Endodermal cell (in vitro differentiated cells): ENCODE measurements at regions not wholly inside any gene's neighbourhood (a gene's known extent, or its start where the extent isn't known, plus 50 kb on each side); places are given as distances from the start of the nearest gene placed in this dataset.

Source experiments
- DNase-seq: peaks from one replicate; pipeline ENCODE4 v3.0.0-alpha.2; 2017
- H3K27ac ChIP-seq: 2 replicates; pipeline ENCODE4 v1.5.1; 2013; ENCODE audit warnings: mild to moderate bottlenecking, low read depth, low read length, moderate library complexity
- H3K27me3 ChIP-seq: 2 replicates; pipeline ENCODE4 v1.6.1; 2013; ENCODE audit warnings: mild to moderate bottlenecking, low read length, moderate library complexity; ENCODE audit not compliant: insufficient read depth, control insufficient read depth, poor library complexity, severe bottlenecking
- H3K36me3 ChIP-seq: 2 replicates; pipeline ENCODE4 v1.7.0; 2013; ENCODE audit warnings: mild to moderate bottlenecking, low read length, moderate library complexity; ENCODE audit not compliant: control insufficient read depth, insufficient read depth
- H3K4me1 ChIP-seq: one replicate; pipeline ENCODE4 v1.7.0; 2013; ENCODE audit warnings: low read length; ENCODE audit not compliant: control insufficient read depth, insufficient read depth
- H3K4me3 ChIP-seq: 2 replicates; pipeline ENCODE4 v1.5.1; 2013; ENCODE audit warnings: mild to moderate bottlenecking, low read length, moderate library complexity
- H3K9ac ChIP-seq: 2 replicates; pipeline ENCODE4 v1.6.1; 2013; ENCODE audit warnings: mild to moderate bottlenecking, low read length, moderate library complexity; ENCODE audit not compliant: poor library complexity, severe bottlenecking; ENCODE audit errors: extremely low read depth
- H3K9me3 ChIP-seq: 2 replicates; pipeline ENCODE4 v1.6.1; 2013; ENCODE audit warnings: mild to moderate bottlenecking, low read length, moderate library complexity; ENCODE audit not compliant: control insufficient read depth
- H3K27ac Mint-ChIP-seq: 2 replicates; pipeline ENCODE4 v1.8.0; 2020; ENCODE audit warnings: mixed read lengths
- H3K27me3 Mint-ChIP-seq: 2 replicates; pipeline ENCODE4 v1.8.0; 2021; ENCODE audit warnings: mild to moderate bottlenecking, mixed read lengths; ENCODE audit not compliant: insufficient read depth
- H3K36me3 Mint-ChIP-seq: 2 replicates; pipeline ENCODE4 v1.8.0; 2020; ENCODE audit warnings: low read depth, mixed read lengths
- H3K4me1 Mint-ChIP-seq: 2 replicates; pipeline ENCODE4 v1.8.0; 2020; ENCODE audit warnings: mixed read lengths
- H3K4me3 Mint-ChIP-seq: 2 replicates; pipeline ENCODE4 v1.8.0; 2020; ENCODE audit warnings: mild to moderate bottlenecking, moderate library complexity, mixed read lengths
- H3K9me3 Mint-ChIP-seq: 2 replicates; pipeline ENCODE4 v1.8.0; 2020; ENCODE audit warnings: mild to moderate bottlenecking, mixed read lengths
- WGBS, 2 experiments: methylation state at CpG; one replicate each; pipeline versions ENCODE4 v1.1.5 to v1.1.7; 2013; ENCODE audit warnings: missing lambda C conversion rate in 2 of 2, mixed read lengths in 1 of 2; ENCODE audit not compliant: insufficient coverage in 1 of 2, insufficient read length in 1 of 2; 5-methylcytosine and 5-hydroxymethylcytosine counted together
- TF ChIP-seq, protein P1 (sequence below): fragments of 200-600 bp; sonication (generic); conservative IDR thresholded peaks from 2 replicates; pipeline ENCODE4 v1.5.0; 2021; ENCODE audit warnings: antibody characterized with exemption, mild to moderate bottlenecking

DNA sequence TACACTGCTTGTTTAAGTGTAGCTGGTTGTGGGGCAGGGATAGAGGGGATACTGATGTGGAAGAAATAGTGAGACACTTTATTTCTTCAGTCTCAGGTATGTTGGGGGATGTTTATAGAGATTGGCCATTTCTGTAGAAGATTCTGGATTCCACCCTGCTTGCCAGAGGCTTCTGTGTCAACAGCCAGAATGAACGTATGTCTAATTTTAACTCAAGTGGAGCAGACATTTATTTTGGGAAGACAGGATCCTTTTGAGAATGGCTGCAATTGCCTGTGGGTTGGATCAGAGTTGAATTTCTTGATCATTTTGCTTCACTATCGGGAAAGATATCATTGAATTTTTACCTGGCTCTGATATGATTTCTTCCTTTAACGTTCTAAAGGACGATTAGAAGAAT lies 465.6 kb upstream of the SLC14A2 start:
- no peak overlapping the region for H3K27ac Mint-ChIP-seq
- Histone ChIP-seq H3K4me3 (no peak overlapping the region), H3K27me3 (no peaks in the 10 kb centered on the region), H3K9ac (no peak overlapping the region), H3K9me3 (no peaks in the 10 kb centered on the region), H3K27ac (no peak overlapping the region), H3K36me3 (no peaks in the 10 kb centered on the region), H3K4me1 (no peaks in the 10 kb centered on the region)
- no peaks in the 10 kb centered on the region for H3K27me3 Mint-ChIP-seq
- no peak for DNase-seq
- WGBS, 2 experiments, result 89 to 100% methylated on average over 4 of the region's 4 CpGs
- no peaks in the 10 kb centered on the region for H3K36me3 Mint-ChIP-seq
- no peaks in the 10 kb centered on the region for H3K9me3 Mint-ChIP-seq
- peaks cover 4% of the 10 kb centered on the region for H3K4me1 Mint-ChIP-seq
- TF ChIP-seq, protein P1, sequence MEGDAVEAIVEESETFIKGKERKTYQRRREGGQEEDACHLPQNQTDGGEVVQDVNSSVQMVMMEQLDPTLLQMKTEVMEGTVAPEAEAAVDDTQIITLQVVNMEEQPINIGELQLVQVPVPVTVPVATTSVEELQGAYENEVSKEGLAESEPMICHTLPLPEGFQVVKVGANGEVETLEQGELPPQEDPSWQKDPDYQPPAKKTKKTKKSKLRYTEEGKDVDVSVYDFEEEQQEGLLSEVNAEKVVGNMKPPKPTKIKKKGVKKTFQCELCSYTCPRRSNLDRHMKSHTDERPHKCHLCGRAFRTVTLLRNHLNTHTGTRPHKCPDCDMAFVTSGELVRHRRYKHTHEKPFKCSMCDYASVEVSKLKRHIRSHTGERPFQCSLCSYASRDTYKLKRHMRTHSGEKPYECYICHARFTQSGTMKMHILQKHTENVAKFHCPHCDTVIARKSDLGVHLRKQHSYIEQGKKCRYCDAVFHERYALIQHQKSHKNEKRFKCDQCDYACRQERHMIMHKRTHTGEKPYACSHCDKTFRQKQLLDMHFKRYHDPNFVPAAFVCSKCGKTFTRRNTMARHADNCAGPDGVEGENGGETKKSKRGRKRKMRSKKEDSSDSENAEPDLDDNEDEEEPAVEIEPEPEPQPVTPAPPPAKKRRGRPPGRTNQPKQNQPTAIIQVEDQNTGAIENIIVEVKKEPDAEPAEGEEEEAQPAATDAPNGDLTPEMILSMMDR, result no peak
- H3K4me3 Mint-ChIP-seq, result no peak overlapping the region

DNA sequence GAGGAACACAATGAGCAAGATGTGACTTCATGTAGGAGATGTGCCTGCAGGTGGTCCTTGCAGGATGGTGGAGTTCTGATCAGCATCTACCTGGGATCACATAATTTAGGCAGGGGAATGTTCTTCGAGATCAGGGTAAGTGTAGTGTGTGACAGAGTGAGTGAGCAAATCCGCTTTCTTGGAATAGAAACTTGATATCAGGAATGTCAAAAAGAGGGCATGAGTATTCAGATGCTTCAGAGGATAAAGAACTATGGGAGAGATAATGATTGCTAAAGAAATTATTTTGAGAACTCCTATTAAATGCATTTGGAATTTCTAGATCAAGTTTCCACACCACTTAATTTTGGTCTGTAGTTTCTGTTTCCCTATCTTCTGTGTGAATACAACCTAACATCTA lies 463.6 kb upstream of the SLC14A2 start:
- Mint-ChIP-seq H3K27me3 (no peaks in the 10 kb centered on the region), H3K4me1 (peaks cover 6% of the 10 kb centered on the region), H3K36me3 (no peaks in the 10 kb centered on the region), H3K9me3 (no peaks in the 10 kb centered on the region), H3K4me3 (no peak overlapping the region), H3K27ac (no peak overlapping the region)
- Histone ChIP-seq H3K27ac (no peak overlapping the region), H3K9me3 (no peaks in the 10 kb centered on the region), H3K4me3 (no peak overlapping the region), H3K36me3 (no peaks in the 10 kb centered on the region), H3K9ac (no peak overlapping the region), H3K27me3 (no peaks in the 10 kb centered on the region), H3K4me1 (no peaks in the 10 kb centered on the region)
- WGBS, 2 experiments, result 88 to 100% methylated on average over 2 of the region's 2 CpGs
- DNase-seq, result no peak
- TF ChIP-seq, protein P1, result no peak

DNA sequence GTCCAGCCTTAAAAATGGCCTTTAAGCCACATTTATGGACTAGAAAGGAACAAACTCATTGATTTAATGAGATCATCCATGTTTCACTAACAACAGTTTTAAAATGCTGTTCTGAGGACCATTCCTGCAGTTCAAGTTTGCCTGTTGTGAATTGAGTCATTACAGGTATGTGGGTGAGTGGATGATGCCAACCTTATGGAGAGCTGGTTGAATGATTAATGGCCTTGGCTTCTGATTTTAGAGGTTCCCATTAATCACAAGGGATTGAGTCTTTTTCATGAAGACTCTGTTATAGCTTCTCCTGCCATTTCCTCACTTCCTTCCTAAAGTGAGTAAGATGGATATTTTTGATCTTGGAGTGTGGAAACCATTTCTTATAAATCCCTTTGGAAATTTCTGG lies 459.8 kb upstream of the SLC14A2 start:
- no peaks in the 10 kb centered on the region for H3K4me1 ChIP-seq

More for the DNA sequence above, 459.8 kb upstream of the SLC14A2 start:
- H3K27me3 Mint-ChIP-seq, result no peaks in the 10 kb centered on the region
- no peaks in the 10 kb centered on the region for H3K9me3 Mint-ChIP-seq
- H3K27ac Mint-ChIP-seq, result no peak overlapping the region
- Histone ChIP-seq H3K27me3 (no peaks in the 10 kb centered on the region), H3K36me3 (no peaks in the 10 kb centered on the region), H3K9ac (no peak overlapping the region), H3K27ac (no peak overlapping the region), H3K4me3 (no peak overlapping the region), H3K9me3 (no peaks in the 10 kb centered on the region)
- no peak overlapping the region for H3K4me3 Mint-ChIP-seq
- H3K4me1 Mint-ChIP-seq, result peaks cover 2% of the 10 kb centered on the region
- DNase-seq, result no peak
- H3K36me3 Mint-ChIP-seq, result no peaks in the 10 kb centered on the region
- TF ChIP-seq, protein P1, result no peak
